Mesodermal cell (in vitro differentiated cells): ENCODE measurements at regions not wholly inside any gene's neighbourhood (a gene's known extent, or its start where the extent isn't known, plus 50 kb on each side); places are given as distances from the start of the nearest gene placed in this dataset.
"Not testable (repeated sequence)": the region's sequence is repeated elsewhere in the genome, so short reads cannot be mapped to it uniquely, and the experiment has no call there.

Experiments
- H3K27ac ChIP-seq: 2 replicates; pipeline ENCODE4 v1.7.0; 2013; ENCODE audit warnings: mild to moderate bottlenecking, low read depth, low read length, moderate library complexity; ENCODE audit not compliant: severe bottlenecking
- H3K36me3 ChIP-seq: 2 replicates; pipeline ENCODE4 v1.7.1; 2013; ENCODE audit warnings: mild to moderate bottlenecking, low read length, moderate library complexity; ENCODE audit not compliant: control insufficient read depth, insufficient read depth
- H3K4me1 ChIP-seq: one replicate; pipeline ENCODE4 v1.7.1; 2013; ENCODE audit warnings: mild to moderate bottlenecking, low read length; ENCODE audit not compliant: insufficient read depth, control insufficient read depth, poor library complexity, severe bottlenecking
- H3K4me3 ChIP-seq: 2 replicates; pipeline ENCODE4 v1.7.0; 2013; ENCODE audit warnings: low read length, control low read depth, mild to moderate bottlenecking; ENCODE audit not compliant: insufficient read depth, poor library complexity, severe bottlenecking; ENCODE audit errors: extremely low read depth
- H3K9me3 ChIP-seq: 2 replicates; pipeline ENCODE4 v1.7.1; 2013; ENCODE audit warnings: mild to moderate bottlenecking, low read length, moderate library complexity; ENCODE audit not compliant: control insufficient read depth
- WGBS, 2 experiments: methylation state at CpG; one replicate each; pipeline ENCODE4 v1.1.5; 2013; ENCODE audit warnings: missing lambda C conversion rate in 2 of 2; ENCODE audit not compliant: insufficient coverage in 2 of 2; 5-methylcytosine and 5-hydroxymethylcytosine counted together

DNA sequence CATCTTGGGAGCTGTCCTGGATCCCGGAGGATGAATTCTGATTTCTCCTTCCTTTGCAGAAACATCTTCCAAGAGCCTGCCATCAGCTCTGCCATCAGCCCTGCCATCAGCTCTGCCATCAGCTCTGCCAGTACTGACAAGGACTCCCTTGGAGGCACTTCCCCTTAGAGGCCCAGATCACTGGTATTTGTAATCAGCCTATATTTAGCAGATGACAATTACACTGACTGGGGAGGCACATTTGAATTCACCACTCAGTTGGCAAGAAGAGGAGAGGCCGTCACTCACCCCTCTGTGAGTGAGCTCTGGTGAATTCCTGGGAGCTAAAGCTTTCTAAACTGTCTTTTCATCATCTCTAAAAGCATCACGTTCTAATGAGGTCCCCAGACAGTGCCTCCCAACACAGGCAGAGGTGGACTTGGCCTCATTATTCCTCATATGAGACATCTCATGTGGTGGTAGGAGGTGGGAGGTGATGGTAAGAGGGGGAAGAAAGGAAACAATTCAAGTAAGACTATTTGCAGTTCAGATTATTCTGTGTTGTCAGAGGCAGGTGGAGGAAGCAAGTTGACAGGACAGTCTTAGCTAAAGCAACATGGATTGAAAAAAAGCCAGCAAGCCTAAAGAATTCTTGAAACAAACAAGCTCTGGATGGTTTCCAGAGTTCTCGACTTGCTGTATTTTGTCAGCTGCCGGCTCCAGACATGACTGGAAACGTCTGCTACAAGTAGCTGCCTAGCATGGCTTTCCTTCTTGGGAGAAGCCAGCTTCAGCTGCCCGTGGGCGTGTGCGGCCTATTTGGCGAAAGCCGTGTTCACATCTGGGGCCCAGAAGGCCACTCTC lies 771.7 kb downstream of the TBC1D22A start:
- Histone ChIP-seq H3K4me1 (no peaks in the 10 kb centered on the region), H3K36me3 (no peaks in the 10 kb centered on the region), H3K27ac (no peak overlapping the region), H3K9me3 (peaks cover 73% of the 10 kb centered on the region), H3K4me3 (no peak overlapping the region)
- whole genome bisulfite sequencing, 2 experiments = 63 to 79% methylated on average over 5 to 10 of the region's 11 CpGs

DNA sequence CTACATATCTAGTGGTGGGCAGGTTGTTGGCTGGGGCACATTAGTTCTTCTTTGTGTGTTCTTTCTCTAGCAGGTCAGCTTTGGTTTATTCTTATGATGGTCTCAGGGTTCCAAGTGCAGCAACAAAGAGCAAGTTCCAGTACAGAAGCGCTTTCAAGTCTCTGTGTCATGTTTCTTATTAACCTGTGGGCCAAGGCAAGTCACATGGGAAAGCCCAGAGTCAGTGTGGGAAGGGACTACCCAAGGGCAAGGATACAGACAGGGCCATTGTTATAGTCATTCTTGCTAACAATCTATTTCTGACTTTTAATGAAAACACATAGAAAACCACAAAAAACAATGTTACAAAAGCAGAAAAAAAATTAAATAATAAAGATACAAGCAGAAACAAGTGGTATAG lies 754.6 kb downstream of the TBC1D22A start:
- Histone ChIP-seq H3K27ac (no peak overlapping the region), H3K4me3 (no peak overlapping the region), H3K4me1 (no peaks in the 10 kb centered on the region), H3K36me3 (no peaks in the 10 kb centered on the region), H3K9me3 (peaks cover 43% of the 10 kb centered on the region)
- 7 to 30% methylated on average over 1 of the region's 1 CpG for WGBS, 2 experiments

- 33 to 60% methylated on average over 1 of the region's 2 CpGs for WGBS, 2 experiments
- H3K4me1 ChIP-seq = no peaks in the 10 kb centered on the region
- H3K27ac ChIP-seq = no peak overlapping the region
- H3K36me3 ChIP-seq = no peaks in the 10 kb centered on the region
- no peak overlapping the region for H3K4me3 ChIP-seq
- H3K9me3 ChIP-seq = peaks cover 48% of the 10 kb centered on the region
Observed at GRCh38 chr22:47515384-47516125, 753.1 kb downstream of the TBC1D22A start.

DNA sequence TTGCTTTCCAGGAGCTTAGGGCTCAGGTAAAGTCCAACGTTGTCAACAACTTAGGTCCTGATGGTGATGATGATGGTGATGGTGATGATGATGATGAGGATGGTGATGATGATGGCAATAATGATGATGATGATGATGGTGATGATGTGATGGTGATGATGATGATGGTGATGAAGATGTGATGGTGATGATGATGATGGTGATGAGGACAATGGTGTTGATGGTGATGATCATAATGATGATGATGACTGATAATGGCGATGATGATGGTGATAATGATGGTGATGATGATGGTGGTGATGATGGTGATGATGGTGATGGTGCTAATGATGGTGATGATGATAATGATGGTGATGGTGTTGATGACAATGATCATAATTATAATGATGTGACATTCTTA lies 750.2 kb downstream of the TBC1D22A start:
- WGBS, 2 experiments = 46 to 54% methylated on average over 2 of the region's 2 CpGs
- Histone ChIP-seq H3K27ac (no peak overlapping the region), H3K36me3 (no peaks in the 10 kb centered on the region), H3K4me1 (no peaks in the 10 kb centered on the region), H3K9me3 (peaks cover 64% of the 10 kb centered on the region), H3K4me3 (no peak overlapping the region)

- no peaks in the 10 kb centered on the region for H3K4me1 ChIP-seq
- H3K27ac ChIP-seq = no peak overlapping the region
- H3K36me3 ChIP-seq = no peaks in the 10 kb centered on the region
- WGBS, 2 experiments = no CpG with 5 or more reads among the region's 3 CpGs
- H3K9me3 ChIP-seq = peaks cover 48% of the 10 kb centered on the region
- H3K4me3 ChIP-seq = no peak overlapping the region
Observed at GRCh38 chr22:47504962-47505361, 742.5 kb downstream of the TBC1D22A start.

DNA sequence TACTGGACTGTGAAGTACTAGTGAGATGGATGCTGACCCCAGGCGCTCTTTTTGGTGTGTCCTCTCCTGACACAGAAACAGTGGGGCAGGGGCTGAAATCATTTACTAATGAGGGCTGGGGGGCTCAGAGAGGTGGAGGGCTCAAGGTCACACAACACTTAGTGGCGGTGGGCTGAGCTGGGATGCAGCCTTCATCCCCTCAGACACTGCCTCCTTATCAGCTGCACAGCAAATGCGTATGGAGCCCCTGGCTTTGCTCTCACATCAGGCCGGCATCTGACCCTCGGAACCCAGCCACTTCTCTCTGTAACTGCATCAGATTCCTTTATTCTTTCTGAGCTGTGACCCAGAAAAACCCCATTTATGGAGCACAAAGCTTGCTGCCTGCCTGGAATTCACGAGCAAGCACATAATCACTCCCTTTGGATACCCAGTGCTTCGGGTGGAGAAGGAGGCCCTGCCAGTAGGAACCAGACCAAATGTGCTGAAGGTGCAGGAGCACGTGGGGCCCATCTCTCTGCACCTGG lies 736.6 kb downstream of the TBC1D22A start:
- H3K27ac ChIP-seq = no peak overlapping the region
- no peaks in the 10 kb centered on the region for H3K4me1 ChIP-seq
- 62 to 72% methylated on average over 6 to 8 of the region's 8 CpGs for WGBS, 2 experiments
- H3K4me3 ChIP-seq = no peak overlapping the region
- peaks cover 64% of the 10 kb centered on the region for H3K9me3 ChIP-seq
- H3K36me3 ChIP-seq = no peaks in the 10 kb centered on the region

DNA sequence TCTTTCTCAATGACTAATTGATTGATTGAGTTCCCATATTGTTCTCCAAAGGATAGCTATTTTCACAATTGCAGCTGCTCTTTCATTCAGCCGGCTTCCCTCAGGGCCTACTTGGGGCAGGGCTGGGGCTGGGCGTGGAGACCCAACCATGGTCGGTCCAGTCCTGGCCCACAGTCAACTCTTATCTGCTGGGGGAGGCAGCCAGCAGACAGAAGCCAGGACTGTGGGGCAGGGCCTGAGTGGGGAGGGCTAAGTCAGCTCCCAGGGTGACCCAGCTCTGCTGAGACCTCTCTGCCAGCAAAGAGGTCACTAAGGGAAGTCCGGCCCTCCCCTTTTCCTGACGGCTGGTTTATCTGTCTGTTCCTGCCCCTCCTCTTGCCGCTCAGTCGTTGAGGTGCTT lies 735.2 kb downstream of the TBC1D22A start:
- Histone ChIP-seq H3K9me3 (peaks cover 74% of the 10 kb centered on the region), H3K4me1 (no peaks in the 10 kb centered on the region), H3K36me3 (no peaks in the 10 kb centered on the region), H3K4me3 (no peak overlapping the region), H3K27ac (no peak overlapping the region)
- WGBS, 2 experiments = 80 to 85% methylated on average over 2 to 7 of the region's 7 CpGs

- no peaks in the 10 kb centered on the region for H3K36me3 ChIP-seq
- H3K4me3 ChIP-seq = no peak overlapping the region
- 13 to 18% methylated on average over 1 of the region's 1 CpG for WGBS, 2 experiments
- H3K9me3 ChIP-seq = peaks cover 79% of the 10 kb centered on the region
- H3K27ac ChIP-seq = no peak overlapping the region
- H3K4me1 ChIP-seq = no peaks in the 10 kb centered on the region
Observed at GRCh38 chr22:47495110-47495509, 732.7 kb downstream of the TBC1D22A start.

DNA sequence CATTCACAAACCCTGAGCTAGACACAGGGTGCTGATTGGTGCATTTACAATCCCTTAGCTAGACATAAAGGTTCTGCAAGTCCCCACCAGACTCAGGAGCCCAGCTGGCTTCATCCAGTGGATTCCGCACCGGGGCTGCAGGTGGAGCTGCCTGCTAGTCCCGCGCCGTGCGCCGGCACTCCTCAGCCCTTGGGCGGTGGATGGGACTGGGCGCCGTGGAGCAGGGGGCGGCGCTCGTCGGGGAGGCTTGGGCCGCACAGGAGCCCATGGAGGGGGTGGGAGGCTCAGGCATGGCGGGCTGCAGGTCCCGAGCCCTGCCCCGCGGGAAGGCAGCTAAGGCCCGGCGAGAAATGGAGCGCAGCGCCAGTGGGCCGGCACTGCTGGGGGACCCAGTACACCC lies 725.7 kb downstream of the TBC1D22A start:
- peaks cover 74% of the 10 kb centered on the region for H3K9me3 ChIP-seq
- not testable (repeated sequence) for H3K4me3 ChIP-seq, H3K36me3 ChIP-seq, H3K4me1 ChIP-seq, H3K27ac ChIP-seq
- 96% methylated on average over 8 of the region's 24 CpGs; no CpG with 5 or more reads in 1 of the 2 experiments for WGBS, 2 experiments

DNA sequence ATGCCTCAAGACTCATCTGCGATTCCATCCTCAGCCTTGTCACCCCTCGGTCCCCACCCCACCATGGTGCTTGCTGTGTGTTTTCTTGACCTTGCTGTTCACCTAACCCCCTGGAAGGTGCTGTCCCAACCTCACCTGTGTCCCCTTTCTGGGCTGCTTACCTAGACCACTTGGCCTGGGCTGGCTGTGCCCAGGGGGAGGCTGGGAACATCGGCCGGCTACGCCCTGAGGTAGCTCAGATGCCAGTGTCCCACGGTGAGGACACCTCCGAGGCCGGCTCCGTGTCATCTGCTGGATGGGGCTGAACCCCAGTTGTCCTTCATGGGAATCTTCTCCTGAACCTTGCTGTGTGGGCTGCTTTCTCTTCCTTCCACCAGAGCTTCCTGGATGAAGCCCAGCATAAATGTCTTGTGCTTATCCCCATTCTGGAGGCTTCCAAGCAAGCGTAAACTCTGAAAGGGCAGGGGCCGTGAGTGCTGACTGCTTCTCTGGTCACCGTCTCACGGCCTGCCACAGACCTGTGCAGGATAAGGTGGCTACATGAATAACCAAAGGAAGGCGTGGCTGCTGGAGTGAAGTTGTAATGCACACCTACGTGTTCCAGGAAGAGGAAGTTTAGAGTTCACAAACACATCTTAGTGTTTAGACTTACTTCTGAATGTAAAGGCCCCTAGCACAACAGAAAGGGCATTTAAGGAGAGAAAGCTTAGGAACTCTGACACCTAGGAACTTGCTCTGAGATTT lies 724.3 kb downstream of the TBC1D22A start:
- H3K27ac ChIP-seq = no peak overlapping the region
- H3K4me1 ChIP-seq = no peaks in the 10 kb centered on the region
- 80 to 82% methylated on average over 11 to 15 of the region's 15 CpGs for WGBS, 2 experiments
- no peak overlapping the region for H3K4me3 ChIP-seq
- peaks cover 70% of the 10 kb centered on the region for H3K9me3 ChIP-seq
- H3K36me3 ChIP-seq = no peaks in the 10 kb centered on the region
